HCT116 (cell line): ENCODE measurements at regions not wholly inside any gene's neighbourhood (a gene's known extent, or its start where the extent isn't known, plus 50 kb on each side); places are given as distances from the start of the nearest gene placed in this dataset.

ENCODE experiments used
- ATAC-seq: fragments of 200-7000 bp; cut with Tn5 transposase; 2 replicates; pipeline ENCODE4 v1.9.1; 2020; ENCODE audit warnings: mild to moderate bottlenecking, moderate library complexity
- BruUV-seq: library from RNA; stranded (reverse); fragments of 400-500 nt; replicated peaks from 2 replicates; lab custom pipeline; 2021; lab: Mats Ljungman, UMichigan
- CTCF ChIA-PET: fragments of 300-600 bp; sonication (Branson Sonifier 250); formaldehyde crosslinking; loops from one replicate; lab custom pipeline; 2021; ENCODE audit warnings: antibody characterized with exemption; lab: Charles Lee
- POLR2A ChIA-PET: fragments of 300-600, 350-600 bp; sonication (Branson Sonifier 250); formaldehyde crosslinking; loops from one replicate; lab custom pipeline; 2021; ENCODE audit warnings: antibody characterized with exemption; lab: Charles Lee
- RAD21 ChIA-PET, 2 experiments: fragments of 300-600 bp; sonication (Branson Sonifier 250); formaldehyde crosslinking; loops; one replicate each; lab custom pipeline; 2023; ENCODE audit warnings: low total read pairs in 2 of 2; ENCODE audit not compliant: uncharacterized antibody in 2 of 2, unreplicated experiment in 2 of 2, low non-redundant PET in 1 of 2; lab: Charles Lee
- DNase-seq: peaks from one replicate; pipeline ENCODE4 v3.0.0-alpha.2; 2010; ENCODE audit warnings: low read depth, low spot score
- H2AFZ ChIP-seq: fragments of 200-600 bp; shearing (Covaris generic), sonication (generic); 2 replicates; pipeline ENCODE4 v1.6.1; 2017; ENCODE audit warnings: low read depth, mixed run types, mixed read lengths, antibody characterized with exemption, low read length; ENCODE audit not compliant: poor library complexity, severe bottlenecking
- H3K27ac ChIP-seq: 2 replicates; pipeline ENCODE4 v1.5.1; 2012; ENCODE audit warnings: low read depth, low read length
- H3K27me3 ChIP-seq: fragments of 200-600 bp; sonication (generic); 2 replicates; pipeline ENCODE4 v1.6.1; 2016; ENCODE audit warnings: mixed run types, low read length, mixed read lengths; ENCODE audit not compliant: insufficient read depth
- H3K36me3 ChIP-seq, 2 experiments: fragments of 200-500 bp in 1 of 2; fragments of 200-600 bp in 1 of 2; sonication (Bioruptor generic) in 1 of 2; sonication (generic) in 1 of 2; 2 replicates each; pipeline versions ENCODE4 v1.5.1 to v1.6.1; 2014 to 2016; ENCODE audit warnings: low read length in 2 of 2, inconsistent platforms in 1 of 2, mixed read lengths in 1 of 2, mixed run types in 1 of 2; ENCODE audit not compliant: insufficient read depth in 2 of 2, control insufficient read depth in 1 of 2
- H3K4me1 ChIP-seq, 2 experiments: fragments of 200-600 bp in 1 of 2; sonication (generic) in 1 of 2; 2 replicates each; pipeline versions ENCODE4 v1.5.1 to v1.6.1; 2012 to 2017; ENCODE audit warnings: low read length in 2 of 2, inconsistent platforms in 1 of 2, mild to moderate bottlenecking in 1 of 2, mixed read lengths in 1 of 2, mixed run types in 1 of 2, moderate library complexity in 1 of 2; ENCODE audit not compliant: insufficient read depth in 2 of 2, control insufficient read depth in 1 of 2
- H3K4me2 ChIP-seq: fragments of 200-600 bp; sonication (generic); 2 replicates; pipeline ENCODE4 v1.6.1; 2017; ENCODE audit warnings: mixed run types, low read length, mixed read lengths
- H3K4me3 ChIP-seq, 2 experiments: fragments of 200-600 bp in 1 of 2; sonication (generic) in 1 of 2; replicated peaks in 1 of 2; 2 replicates each; pipeline ENCODE4 v1.5.1; 2011 to 2016; ENCODE audit warnings: low read length in 2 of 2, control low read depth in 1 of 2, low read depth in 1 of 2, mild to moderate bottlenecking in 1 of 2, mixed read lengths in 1 of 2, mixed run types in 1 of 2
- H3K79me2 ChIP-seq: fragments of 200-600 bp; sonication (generic); 2 replicates; pipeline ENCODE4 v1.6.1; 2017; ENCODE audit warnings: mild to moderate bottlenecking, mixed run types, low read length, moderate library complexity, mixed read lengths; ENCODE audit not compliant: insufficient read depth
- H3K9ac ChIP-seq: fragments of 200-600 bp; sonication (generic); 2 replicates; pipeline ENCODE4 v1.6.1; 2016; ENCODE audit warnings: low read length, mixed read lengths
- H3K9me2 ChIP-seq: fragments of 200-600 bp; sonication (generic), shearing (Covaris generic); 2 replicates; pipeline ENCODE4 v1.6.1; 2017; ENCODE audit warnings: mixed run types, mild to moderate bottlenecking, moderate library complexity; ENCODE audit not compliant: insufficient read depth
- H3K9me3 ChIP-seq, 2 experiments: fragments of 200-500 bp in 1 of 2; fragments of 200-600 bp in 1 of 2; sonication (Bioruptor generic) in 1 of 2; sonication (generic) in 1 of 2; 2 replicates each; pipeline ENCODE4 v1.6.1; 2014 to 2017; ENCODE audit warnings: low read length in 2 of 2, mixed read lengths in 2 of 2, inconsistent platforms in 1 of 2, low read depth in 1 of 2, mild to moderate bottlenecking in 1 of 2, mixed run types in 1 of 2, moderate library complexity in 1 of 2; ENCODE audit not compliant: control insufficient read depth in 1 of 2, insufficient read depth in 1 of 2
- H4K20me1 ChIP-seq: fragments of 200-600 bp; sonication (generic), shearing (Covaris generic); 2 replicates; pipeline ENCODE4 v1.6.1; 2017; ENCODE audit warnings: mixed run types, mild to moderate bottlenecking, moderate library complexity; ENCODE audit not compliant: insufficient read depth
- CEBPB ChIP-seq: IDR thresholded peaks from 2 replicates; pipeline ENCODE4 v1.6.1; 2012; ENCODE audit warnings: low read depth
- EGR1 ChIP-seq: IDR thresholded peaks from 2 replicates; pipeline ENCODE4 v1.6.1; 2012; ENCODE audit warnings: low read depth
- ELF1 ChIP-seq: IDR thresholded peaks from 2 replicates; pipeline ENCODE4 v1.6.1; 2012; ENCODE audit warnings: low read depth, borderline replicate concordance
- POLR2A ChIP-seq: IDR thresholded peaks from 2 replicates; pipeline ENCODE4 v1.7.0; 2011; ENCODE audit warnings: borderline replicate concordance; ENCODE audit not compliant: insufficient read depth, insufficient read length; ENCODE audit errors: extremely low read depth
- RAD21 ChIP-seq: IDR thresholded peaks from 2 replicates; pipeline ENCODE4 v1.6.1; 2012; ENCODE audit warnings: low read depth, mild to moderate bottlenecking
- SP1 ChIP-seq: IDR thresholded peaks from 2 replicates; pipeline ENCODE4 v1.6.1; 2012; ENCODE audit warnings: low read depth
- YY1 ChIP-seq: IDR thresholded peaks from 2 replicates; pipeline ENCODE4 v1.6.1; 2011; ENCODE audit warnings: low read length, low read depth, moderate library complexity, mild to moderate bottlenecking; ENCODE audit not compliant: insufficient replicate concordance; ENCODE audit errors: extremely low read depth
- intact Hi-C: fragments of 100-400 bp; cut with micrococcal nuclease; formaldehyde crosslinking; loops from 2 replicates; pipeline ENCODE4 v1.10.0; 2022
- TF ChIP-seq, protein P1 (sequence below), 3 experiments: fragments of 200-600 bp in 1 of 3; sonication (generic) in 1 of 3; IDR thresholded peaks in 2 of 3; conservative IDR thresholded peaks in 1 of 3; 2 replicates each; pipeline ENCODE4 v1.5.1; 2012 to 2017; ENCODE audit warnings: low read depth in 2 of 3, low read length in 2 of 3, antibody characterized with exemption in 1 of 3, borderline replicate concordance in 1 of 3, control low read depth in 1 of 3, mild to moderate bottlenecking in 1 of 3, mixed read lengths in 1 of 3, mixed run types in 1 of 3, moderate library complexity in 1 of 3; ENCODE audit not compliant: insufficient read depth in 1 of 3
- TF ChIP-seq, protein P2 (sequence below): IDR thresholded peaks from 2 replicates; pipeline ENCODE4 v1.6.1; 2012
- TF ChIP-seq, protein P3 (sequence below): IDR thresholded peaks from 2 replicates; pipeline ENCODE4 v1.6.1; 2011; ENCODE audit warnings: mild to moderate bottlenecking, low read length, moderate library complexity; ENCODE audit not compliant: insufficient replicate concordance; ENCODE audit errors: extremely low read depth
- TF ChIP-seq, protein P4 (sequence below): IDR thresholded peaks from 2 replicates; pipeline ENCODE4 v1.6.1; 2012

DNA sequence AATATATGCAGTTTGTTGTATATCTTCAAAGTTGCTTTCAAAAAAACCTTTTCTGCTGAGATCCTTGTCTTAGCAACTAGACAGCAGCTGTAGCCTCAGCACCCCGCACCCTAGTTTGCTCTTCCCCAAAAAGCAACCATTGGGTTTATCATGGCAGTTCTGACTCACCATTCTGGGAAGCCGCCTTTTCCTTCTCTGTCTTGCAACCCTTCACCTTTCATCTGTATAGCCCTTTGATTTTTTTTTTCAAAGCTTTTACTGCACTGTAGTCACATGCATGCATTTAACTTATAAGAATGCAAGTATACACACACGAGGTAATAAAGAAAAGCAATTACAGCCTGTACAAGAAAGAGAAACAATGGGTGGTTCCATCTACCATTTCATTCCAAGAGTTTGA is 65.1 kb upstream of the THBS1 start:
- intact Hi-C loops: no loop called here
- Histone ChIP-seq H4K20me1 (no peaks in the 10 kb centered on the region), H3K9me3 (no peaks in the 10 kb centered on the region; a peak in 1 of 4 replicates), H3K4me1 (peaks cover 0 to 5% of the 10 kb centered on the region in 2 experiments; a peak in 1 of 4 replicates), H3K27ac (no peak overlapping the region), H3K79me2 (no peaks in the 10 kb centered on the region), H3K36me3 (no peaks in the 10 kb centered on the region), H3K9me2 (no peaks in the 10 kb centered on the region), H3K27me3 (peaks cover 11% of the 10 kb centered on the region), H3K4me2 (no peak overlapping the region), H2AFZ (no peak overlapping the region), H3K9ac (no peak overlapping the region), H3K4me3 (no peak overlapping the region)
- ATAC-seq (no peak), DNase-seq (no peak)
- CTCF ChIA-PET: no interaction called here
- RAD21 ChIA-PET: no interaction called here
- POLR2A ChIA-PET: no interaction called here
- BruUV-seq: no TSS peak
- no peak for TF ChIP-seq ELF1
- TF ChIP-seq EGR1: no peak
- no peak for TF ChIP-seq POLR2A
- TF ChIP-seq, protein P1, sequence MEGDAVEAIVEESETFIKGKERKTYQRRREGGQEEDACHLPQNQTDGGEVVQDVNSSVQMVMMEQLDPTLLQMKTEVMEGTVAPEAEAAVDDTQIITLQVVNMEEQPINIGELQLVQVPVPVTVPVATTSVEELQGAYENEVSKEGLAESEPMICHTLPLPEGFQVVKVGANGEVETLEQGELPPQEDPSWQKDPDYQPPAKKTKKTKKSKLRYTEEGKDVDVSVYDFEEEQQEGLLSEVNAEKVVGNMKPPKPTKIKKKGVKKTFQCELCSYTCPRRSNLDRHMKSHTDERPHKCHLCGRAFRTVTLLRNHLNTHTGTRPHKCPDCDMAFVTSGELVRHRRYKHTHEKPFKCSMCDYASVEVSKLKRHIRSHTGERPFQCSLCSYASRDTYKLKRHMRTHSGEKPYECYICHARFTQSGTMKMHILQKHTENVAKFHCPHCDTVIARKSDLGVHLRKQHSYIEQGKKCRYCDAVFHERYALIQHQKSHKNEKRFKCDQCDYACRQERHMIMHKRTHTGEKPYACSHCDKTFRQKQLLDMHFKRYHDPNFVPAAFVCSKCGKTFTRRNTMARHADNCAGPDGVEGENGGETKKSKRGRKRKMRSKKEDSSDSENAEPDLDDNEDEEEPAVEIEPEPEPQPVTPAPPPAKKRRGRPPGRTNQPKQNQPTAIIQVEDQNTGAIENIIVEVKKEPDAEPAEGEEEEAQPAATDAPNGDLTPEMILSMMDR (IDR thresholded peaks at IDR 0.05 in 2 of 3, conservative IDR thresholded peaks at IDR 0.05 in 1 of 3; ENCODE audit: borderline replicate concordance in 1 of 3, insufficient read depth in 1 of 3, low read depth in 2 of 3, low read length in 2 of 3): no peak
- TF ChIP-seq, protein P2, sequence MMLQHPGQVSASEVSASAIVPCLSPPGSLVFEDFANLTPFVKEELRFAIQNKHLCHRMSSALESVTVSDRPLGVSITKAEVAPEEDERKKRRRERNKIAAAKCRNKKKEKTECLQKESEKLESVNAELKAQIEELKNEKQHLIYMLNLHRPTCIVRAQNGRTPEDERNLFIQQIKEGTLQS: no peak
- no peak for TF ChIP-seq SP1
- TF ChIP-seq RAD21: no peak
- TF ChIP-seq, protein P3, sequence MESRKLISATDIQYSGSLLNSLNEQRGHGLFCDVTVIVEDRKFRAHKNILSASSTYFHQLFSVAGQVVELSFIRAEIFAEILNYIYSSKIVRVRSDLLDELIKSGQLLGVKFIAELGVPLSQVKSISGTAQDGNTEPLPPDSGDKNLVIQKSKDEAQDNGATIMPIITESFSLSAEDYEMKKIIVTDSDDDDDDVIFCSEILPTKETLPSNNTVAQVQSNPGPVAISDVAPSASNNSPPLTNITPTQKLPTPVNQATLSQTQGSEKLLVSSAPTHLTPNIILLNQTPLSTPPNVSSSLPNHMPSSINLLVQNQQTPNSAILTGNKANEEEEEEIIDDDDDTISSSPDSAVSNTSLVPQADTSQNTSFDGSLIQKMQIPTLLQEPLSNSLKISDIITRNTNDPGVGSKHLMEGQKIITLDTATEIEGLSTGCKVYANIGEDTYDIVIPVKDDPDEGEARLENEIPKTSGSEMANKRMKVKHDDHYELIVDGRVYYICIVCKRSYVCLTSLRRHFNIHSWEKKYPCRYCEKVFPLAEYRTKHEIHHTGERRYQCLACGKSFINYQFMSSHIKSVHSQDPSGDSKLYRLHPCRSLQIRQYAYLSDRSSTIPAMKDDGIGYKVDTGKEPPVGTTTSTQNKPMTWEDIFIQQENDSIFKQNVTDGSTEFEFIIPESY: no peak
- TF ChIP-seq CEBPB: no peak
- no peak for TF ChIP-seq YY1
- TF ChIP-seq, protein P4, sequence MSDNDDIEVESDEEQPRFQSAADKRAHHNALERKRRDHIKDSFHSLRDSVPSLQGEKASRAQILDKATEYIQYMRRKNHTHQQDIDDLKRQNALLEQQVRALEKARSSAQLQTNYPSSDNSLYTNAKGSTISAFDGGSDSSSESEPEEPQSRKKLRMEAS: no peak
